Natural killer cell treated with Interleukin-12 subunit alpha and Interleukin-12 subunit beta and Interleukin-15 and Interleukin-18, amount 100 ng/mL, for 72 hours (primary cell): ENCODE measurements at regions not wholly inside any gene's neighbourhood (a gene's known extent, or its start where the extent isn't known, plus 50 kb on each side); places are given as distances from the start of the nearest gene placed in this dataset.

Source experiments
- ATAC-seq, 2 donors: fragments of 150-1000 bp; cut with Tn5 transposase in 1 of 2; sonication (Bioruptor Pico), chemical (Tn5 transposase) in 1 of 2; 2 replicates each; pipeline ENCODE4 v1.10.0; 2021
- DNase-seq: peaks from one replicate; pipeline ENCODE4 v3.0.0; 2022; ENCODE audit warnings: low spot score
- H3K27ac Mint-ChIP-seq, 2 donors: 1 replicate in 1 of 2; 2 replicates in 1 of 2; pipeline ENCODE4 v1.8.0; 2022; ENCODE audit warnings: mixed read lengths in 2 of 2, mild to moderate bottlenecking in 1 of 2, moderate library complexity in 1 of 2
- H3K27me3 Mint-ChIP-seq, 2 donors: 1 replicate in 1 of 2; 2 replicates in 1 of 2; pipeline ENCODE4 v1.8.0; 2022; ENCODE audit warnings: mixed read lengths in 2 of 2
- H3K36me3 Mint-ChIP-seq: one replicate; pipeline ENCODE4 v1.8.0; 2022; ENCODE audit warnings: mixed read lengths
- H3K4me1 Mint-ChIP-seq, 2 donors: 1 replicate in 1 of 2; 2 replicates in 1 of 2; pipeline ENCODE4 v1.8.0; 2022; ENCODE audit warnings: low read depth in 2 of 2, mixed read lengths in 2 of 2, mild to moderate bottlenecking in 1 of 2
- H3K4me3 Mint-ChIP-seq: one replicate; pipeline ENCODE4 v1.8.0; 2022; ENCODE audit warnings: mixed read lengths
- H3K9me3 Mint-ChIP-seq: 2 replicates; pipeline ENCODE4 v1.8.0; 2022; ENCODE audit warnings: mixed read lengths

GRCh38 chr12:46918631-46919030 lies 92.8 kb upstream of the SLC38A4 start:
- H3K27ac Mint-ChIP-seq, result no peak overlapping the region
- H3K27me3 Mint-ChIP-seq, result peaks cover 18 to 23% of the 10 kb centered on the region in 2 donors
- no peaks in the 10 kb centered on the region for H3K36me3 Mint-ChIP-seq
- no peaks in the 10 kb centered on the region for H3K9me3 Mint-ChIP-seq
- DNase-seq (no peak), ATAC-seq (no peak)
- no peak overlapping the region for H3K4me3 Mint-ChIP-seq
- H3K4me1 Mint-ChIP-seq, result no peaks in the 10 kb centered on the region

DNA sequence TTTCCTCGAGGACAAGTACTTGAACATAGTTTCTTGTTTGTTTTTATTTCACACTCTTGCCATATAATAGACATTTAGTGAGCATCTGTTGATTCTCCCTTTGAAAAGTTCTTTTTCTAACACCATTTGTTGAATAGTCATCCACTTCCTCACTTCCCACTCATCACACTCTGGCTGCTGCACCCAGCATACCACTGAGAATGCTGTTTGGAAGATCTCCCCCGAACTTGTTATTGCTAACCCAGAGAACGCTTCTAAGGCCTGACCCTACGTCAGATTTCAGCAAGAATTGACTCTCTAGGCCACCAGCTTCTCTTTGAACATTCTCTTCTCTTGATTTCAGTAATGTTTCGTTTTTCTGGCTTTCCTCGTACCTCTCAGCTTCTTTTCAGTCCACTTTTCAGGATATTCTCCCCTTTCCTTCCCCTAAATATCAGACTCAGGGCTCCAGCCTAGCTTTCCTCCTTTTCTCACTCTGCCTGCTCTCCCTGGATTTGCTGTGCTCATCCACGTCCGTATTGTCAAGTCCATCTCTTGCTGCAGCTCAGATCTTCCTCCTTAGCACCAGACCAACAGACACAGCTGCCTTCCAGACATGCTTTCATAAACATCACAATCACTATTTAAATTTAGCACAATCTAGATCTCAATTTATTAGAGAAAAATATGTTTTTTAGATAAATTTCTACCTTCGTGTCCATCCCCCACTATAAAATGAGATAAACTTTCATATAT lies 94.0 kb upstream of the SLC38A4 start:
- ATAC-seq, result no peak
- no peak overlapping the region for H3K4me3 Mint-ChIP-seq
- H3K4me1 Mint-ChIP-seq, result no peaks in the 10 kb centered on the region
- H3K36me3 Mint-ChIP-seq, result no peaks in the 10 kb centered on the region
- no peak overlapping the region for H3K27ac Mint-ChIP-seq
- no peaks in the 10 kb centered on the region for H3K9me3 Mint-ChIP-seq
- no peak for DNase-seq
- H3K27me3 Mint-ChIP-seq, result peaks cover 17 to 20% of the 10 kb centered on the region in 2 donors

DNA sequence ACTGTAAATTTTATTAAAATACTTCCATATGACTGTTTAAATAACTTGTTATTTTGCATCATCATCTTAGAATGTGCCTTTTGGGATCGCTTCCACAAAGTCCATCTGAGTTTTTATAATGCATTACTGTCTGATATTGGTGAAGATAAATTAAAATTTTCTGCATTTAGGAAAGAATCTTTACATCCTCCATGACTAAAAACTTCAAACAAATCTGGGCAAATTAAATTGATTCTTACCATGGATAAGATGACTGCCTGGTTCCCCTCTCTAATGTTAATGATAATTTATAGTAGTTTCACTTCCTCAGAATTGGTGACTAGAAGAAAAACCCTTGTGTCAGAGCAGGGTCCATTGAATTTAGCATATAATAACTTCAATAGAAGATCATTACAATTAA lies 94.7 kb upstream of the SLC38A4 start:
- H3K4me1 Mint-ChIP-seq, result no peaks in the 10 kb centered on the region
- H3K9me3 Mint-ChIP-seq, result no peaks in the 10 kb centered on the region
- DNase-seq (no peak), ATAC-seq (no peak)
- H3K27ac Mint-ChIP-seq, result no peak overlapping the region
- H3K4me3 Mint-ChIP-seq, result no peak overlapping the region
- no peaks in the 10 kb centered on the region for H3K36me3 Mint-ChIP-seq
- H3K27me3 Mint-ChIP-seq, result peaks cover 19 to 25% of the 10 kb centered on the region in 2 donors

DNA sequence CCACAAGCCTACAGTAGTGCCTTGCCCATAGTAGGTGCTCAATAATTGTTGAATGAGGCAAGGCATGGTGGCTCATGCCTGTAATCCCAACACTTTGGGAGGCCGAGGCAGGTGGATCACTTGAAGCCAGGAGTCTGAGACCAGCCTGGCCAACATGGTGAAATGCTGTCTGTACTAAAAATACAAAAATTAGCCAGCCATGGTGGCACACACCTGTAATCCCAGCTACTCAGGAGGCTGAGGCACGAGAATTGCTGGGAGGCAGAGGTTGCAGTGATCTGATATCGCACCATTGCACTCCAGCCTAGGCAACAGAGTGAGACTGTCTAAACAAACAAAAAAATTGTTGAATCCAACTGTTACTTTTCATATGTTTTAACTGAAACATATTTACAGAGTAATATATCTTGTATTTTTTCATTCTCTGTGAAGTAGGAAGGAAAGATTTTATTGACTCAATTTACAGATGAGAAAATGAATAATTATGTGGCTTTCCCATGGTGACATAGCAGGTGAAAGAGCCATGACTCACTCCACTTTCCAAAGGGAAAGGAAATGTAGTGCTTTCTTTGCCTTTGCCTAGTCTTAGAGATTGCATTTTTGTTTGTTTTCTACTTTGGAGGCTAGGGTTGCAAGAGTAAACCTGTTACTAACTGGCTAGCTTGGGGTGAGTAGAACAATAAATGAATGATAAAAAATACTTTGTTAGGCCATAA lies 95.4 kb upstream of the SLC38A4 start:
- ATAC-seq (no peak), DNase-seq (no peak)
- H3K4me1 Mint-ChIP-seq, result no peaks in the 10 kb centered on the region
- H3K9me3 Mint-ChIP-seq, result no peaks in the 10 kb centered on the region
- H3K4me3 Mint-ChIP-seq, result no peak overlapping the region
- H3K27ac Mint-ChIP-seq, result no peak overlapping the region
- H3K27me3 Mint-ChIP-seq, result peaks cover 24 to 33% of the 10 kb centered on the region in 2 donors
- no peaks in the 10 kb centered on the region for H3K36me3 Mint-ChIP-seq

- Mint-ChIP-seq H3K27ac (no peak overlapping the region), H3K4me1 (no peaks in the 10 kb centered on the region), H3K36me3 (no peaks in the 10 kb centered on the region), H3K4me3 (no peak overlapping the region), H3K27me3 (peaks cover 24 to 32% of the 10 kb centered on the region in 2 donors), H3K9me3 (no peaks in the 10 kb centered on the region)
- DNase-seq (no peak), ATAC-seq (no peak)
Observed at GRCh38 chr12:46921764-46922133, 96.0 kb upstream of the SLC38A4 start.

DNA sequence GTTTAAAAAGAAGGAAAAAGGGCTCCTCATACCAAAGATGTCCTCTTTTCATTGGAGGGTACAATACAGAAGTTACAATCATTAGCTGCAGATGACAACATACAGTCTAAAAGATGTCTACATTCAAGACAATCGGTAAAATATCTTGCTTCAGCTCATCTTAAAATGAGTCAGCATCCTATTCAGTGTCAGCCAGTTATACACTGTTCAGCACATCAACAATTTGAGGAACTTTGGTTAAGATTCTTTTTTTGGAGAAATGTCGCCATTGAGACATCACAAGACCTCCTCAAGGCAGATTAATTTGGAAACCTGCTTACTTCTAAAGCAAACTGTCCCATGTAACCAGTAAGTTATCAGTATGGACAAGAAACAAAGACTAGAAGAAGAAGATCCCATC lies 100.7 kb upstream of the SLC38A4 start:
- Mint-ChIP-seq H3K27me3 (peaks cover 13 to 25% of the 10 kb centered on the region in 2 donors), H3K27ac (no peak overlapping the region), H3K4me3 (no peak overlapping the region), H3K4me1 (no peaks in the 10 kb centered on the region), H3K9me3 (no peaks in the 10 kb centered on the region), H3K36me3 (no peaks in the 10 kb centered on the region)
- ATAC-seq, result no peak
- DNase-seq, result no peak

- peaks cover 18 to 31% of the 10 kb centered on the region in 2 donors for H3K27me3 Mint-ChIP-seq
- H3K4me1 Mint-ChIP-seq, result no peaks in the 10 kb centered on the region
Observed at GRCh38 chr12:46930101-46930500, 104.3 kb upstream of the SLC38A4 start.

GRCh38 chr12:46933947-46934346 lies 108.2 kb upstream of the SLC38A4 start:
- Mint-ChIP-seq H3K9me3 (no peaks in the 10 kb centered on the region), H3K27me3 (peaks cover 33 to 39% of the 10 kb centered on the region in 2 donors), H3K27ac (no peak overlapping the region), H3K4me3 (no peak overlapping the region), H3K4me1 (no peaks in the 10 kb centered on the region), H3K36me3 (no peaks in the 10 kb centered on the region)
- DNase-seq (no peak), ATAC-seq (no peak)

More at GRCh38 chr12:46930101-46930500, 104.3 kb upstream of the SLC38A4 start:
- ATAC-seq (no peak), DNase-seq (no peak)
- no peaks in the 10 kb centered on the region for H3K9me3 Mint-ChIP-seq
- no peak overlapping the region for H3K27ac Mint-ChIP-seq
- H3K36me3 Mint-ChIP-seq, result no peaks in the 10 kb centered on the region
- no peak overlapping the region for H3K4me3 Mint-ChIP-seq

DNA sequence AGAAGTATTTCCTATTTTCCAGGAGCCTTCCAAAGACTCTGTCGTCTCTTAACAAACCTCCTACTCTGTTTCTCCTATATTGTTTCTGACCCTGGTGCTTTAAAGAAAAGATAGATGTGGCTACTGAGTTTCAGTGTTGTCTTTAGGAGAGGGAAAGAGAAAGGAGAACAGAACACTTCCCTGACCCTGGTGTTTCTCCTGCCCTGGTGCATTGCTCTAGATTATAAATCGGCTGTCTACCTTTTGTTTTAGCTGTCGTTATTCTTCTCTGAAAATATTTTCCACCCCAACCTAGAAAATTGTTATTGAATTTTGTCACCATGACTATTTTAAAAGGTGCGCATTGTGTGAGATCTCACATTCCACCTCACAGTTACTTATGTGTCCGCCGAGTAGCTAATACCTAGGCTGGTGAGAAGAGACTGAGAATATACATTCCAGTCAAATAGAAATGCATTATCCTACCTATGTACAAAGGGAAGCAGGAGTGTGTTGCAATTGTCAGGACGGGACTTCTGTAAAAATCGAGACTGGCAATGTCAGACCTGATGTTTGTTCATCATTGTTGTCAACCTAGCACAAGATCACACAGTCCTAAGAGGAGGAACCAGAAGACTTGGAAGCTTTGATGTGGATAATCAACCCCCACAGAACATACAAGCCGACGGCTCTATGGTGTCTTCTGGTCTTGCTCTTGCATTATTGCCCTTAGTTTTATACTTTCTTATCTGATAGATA lies 108.7 kb upstream of the SLC38A4 start:
- Mint-ChIP-seq H3K36me3 (no peaks in the 10 kb centered on the region), H3K9me3 (no peaks in the 10 kb centered on the region), H3K27me3 (peaks cover 33 to 39% of the 10 kb centered on the region in 2 donors), H3K4me1 (no peaks in the 10 kb centered on the region), H3K4me3 (no peak overlapping the region), H3K27ac (no peak overlapping the region)
- no peak for ATAC-seq
- DNase-seq, result no peak

DNA sequence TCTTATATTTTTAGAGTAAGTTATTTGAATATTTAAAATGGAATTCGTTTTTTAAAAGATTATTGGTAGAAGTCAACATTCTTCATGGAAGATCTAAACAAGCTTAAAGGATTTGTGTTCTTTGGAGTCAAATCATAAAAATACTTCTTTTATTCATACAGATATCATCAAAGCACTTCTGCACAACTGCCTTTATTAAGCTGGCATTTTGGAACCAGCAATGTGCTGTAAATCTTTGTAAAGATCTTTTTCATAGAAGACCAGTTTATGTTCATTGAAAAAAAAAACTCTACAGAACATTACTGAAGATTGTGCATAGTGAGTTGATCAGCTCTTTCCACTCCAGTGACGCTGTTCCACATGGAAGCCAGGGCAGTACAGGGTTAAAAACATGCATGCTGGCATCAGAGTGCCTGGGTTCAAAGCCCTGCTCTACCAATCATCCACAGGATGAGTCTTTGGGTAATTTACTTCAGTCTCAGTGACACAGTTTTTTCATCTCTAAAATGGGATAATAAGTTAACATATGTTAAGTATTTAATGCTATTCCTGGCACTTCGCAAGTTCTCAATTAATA lies 109.6 kb upstream of the SLC38A4 start:
- H3K4me3 Mint-ChIP-seq, result no peak overlapping the region
- H3K27ac Mint-ChIP-seq, result no peak overlapping the region
- DNase-seq (no peak), ATAC-seq (no peak)
- no peaks in the 10 kb centered on the region for H3K9me3 Mint-ChIP-seq
- H3K27me3 Mint-ChIP-seq, result peaks cover 33 to 39% of the 10 kb centered on the region in 2 donors
- no peaks in the 10 kb centered on the region for H3K36me3 Mint-ChIP-seq
- no peaks in the 10 kb centered on the region for H3K4me1 Mint-ChIP-seq

GRCh38 chr12:46936042-46936441 lies 110.2 kb upstream of the SLC38A4 start:
- Mint-ChIP-seq H3K27me3 (peaks cover 33 to 39% of the 10 kb centered on the region in 2 donors), H3K9me3 (no peaks in the 10 kb centered on the region), H3K27ac (no peak overlapping the region), H3K4me1 (no peaks in the 10 kb centered on the region), H3K4me3 (no peak overlapping the region), H3K36me3 (no peaks in the 10 kb centered on the region)
- no peak for DNase-seq
- no peak for ATAC-seq

- no peak overlapping the region for H3K27ac Mint-ChIP-seq
- H3K4me1 Mint-ChIP-seq, result no peaks in the 10 kb centered on the region
- no peak overlapping the region for H3K4me3 Mint-ChIP-seq
- no peaks in the 10 kb centered on the region for H3K9me3 Mint-ChIP-seq
- DNase-seq (no peak), ATAC-seq (no peak)
- peaks cover 26 to 38% of the 10 kb centered on the region in 2 donors for H3K27me3 Mint-ChIP-seq
- no peaks in the 10 kb centered on the region for H3K36me3 Mint-ChIP-seq
Observed at GRCh38 chr12:46938071-46938678, 112.4 kb upstream of the SLC38A4 start.

DNA sequence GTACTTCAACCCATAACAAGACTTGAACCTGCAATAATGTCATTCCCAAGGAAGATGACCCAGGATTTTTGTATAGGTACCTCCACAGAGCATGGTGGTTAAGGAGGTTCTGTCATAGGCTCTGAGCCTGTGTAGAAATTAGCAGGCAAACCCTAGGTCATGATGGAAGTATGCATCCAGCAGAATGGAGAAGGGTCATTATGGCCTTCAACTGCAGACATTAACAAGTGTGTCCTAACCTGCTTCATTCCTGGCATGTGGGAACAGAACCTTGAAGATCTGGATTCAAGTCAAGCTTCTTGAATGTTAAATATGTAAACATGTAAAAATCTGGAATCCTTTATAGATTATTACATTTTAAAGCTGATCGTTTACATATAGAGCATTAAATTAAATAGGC lies 116.2 kb upstream of the SLC38A4 start:
- Mint-ChIP-seq H3K27ac (no peak overlapping the region), H3K27me3 (peaks cover 14 to 20% of the 10 kb centered on the region in 2 donors), H3K4me3 (no peak overlapping the region), H3K4me1 (no peaks in the 10 kb centered on the region), H3K36me3 (no peaks in the 10 kb centered on the region), H3K9me3 (no peaks in the 10 kb centered on the region)
- ATAC-seq, result no peak
- DNase-seq, result no peak
